DND-41 (cell line): ENCODE measurements at regions not wholly inside any gene's neighbourhood (a gene's known extent, or its start where the extent isn't known, plus 50 kb on each side); places are given as distances from the start of the nearest gene placed in this dataset.

Experiments
- CTCF ChIP-seq: IDR thresholded peaks from 2 replicates; pipeline ENCODE4 v1.5.1; 2012; ENCODE audit warnings: borderline replicate concordance, low read length, moderate library complexity, mild to moderate bottlenecking; ENCODE audit not compliant: poor library complexity, severe bottlenecking; ENCODE audit errors: extremely low read depth
- EZH2 ChIP-seq: IDR thresholded peaks from 3 replicates; pipeline ENCODE4 v1.6.1; 2012; ENCODE audit warnings: borderline replicate concordance, low read depth, mild to moderate bottlenecking, moderate library complexity, low read length, inconsistent platforms; ENCODE audit not compliant: severe bottlenecking

DNA sequence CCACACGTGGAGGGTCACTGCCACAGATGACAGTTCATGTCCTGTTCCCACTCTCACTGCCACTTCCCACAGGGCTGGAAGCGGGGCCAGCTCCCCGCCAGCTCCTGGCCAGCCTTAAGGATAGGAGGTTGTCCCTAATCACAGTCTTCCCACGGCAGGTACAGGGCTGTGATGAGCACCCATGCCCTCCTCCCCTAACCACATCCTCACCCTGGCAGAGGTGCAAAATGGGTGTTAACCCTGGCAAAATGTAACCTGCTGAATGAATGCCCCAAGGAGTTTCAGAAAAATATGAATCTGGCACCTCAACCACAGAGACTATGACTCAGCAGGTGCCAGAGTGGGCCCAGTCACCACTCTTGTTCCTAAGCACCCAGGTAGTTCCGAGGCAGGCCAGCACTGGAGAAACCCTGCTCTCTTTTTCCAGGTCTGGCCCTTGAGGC lies 185.1 kb upstream of the TPM1 start:
- TF ChIP-seq CTCF: no peak
- TF ChIP-seq EZH2: no peak
